ENCODE measurements at regions not wholly inside any gene's neighbourhood (a gene's known extent, or its start where the extent isn't known, plus 50 kb on each side); places are given as distances from the start of the nearest gene placed in this dataset.

- H3K79me2 ChIP-seq (ENCODE audit: control insufficient read depth in 1 of 2, insufficient read depth in 2 of 2, low read length in 2 of 2), result no peaks in the 10 kb centered on the region
- H3K27ac ChIP-seq (ENCODE audit: low read depth, low read length), result no peak overlapping the region
- no peak overlapping the region for H2AK5ac ChIP-seq (ENCODE audit: low read depth, low read length)
- H4K8ac ChIP-seq (ENCODE audit: extremely low read depth, insufficient read depth, low read length), result no peak overlapping the region
- H3K4me2 ChIP-seq (ENCODE audit: insufficient read depth in 1 of 2, low read depth in 2 of 2, low read length in 2 of 2), result no peak overlapping the region
- H2BK15ac ChIP-seq (ENCODE audit: low read length), result no peak overlapping the region
- no peak overlapping the region for H3K14ac ChIP-seq (ENCODE audit: insufficient read length)
- H4K91ac ChIP-seq (replicated peaks; ENCODE audit: insufficient read length, low read length), result no peak overlapping the region
- no peak overlapping the region for H4K5ac ChIP-seq (ENCODE audit: insufficient read length, low read depth, low read length)
- no peak overlapping the region for H3K18ac ChIP-seq (ENCODE audit: extremely low read depth, low read length)
- H3K23me2 ChIP-seq (ENCODE audit: low read depth, low read length), result no peaks in the 10 kb centered on the region
- ChIA-PET CTCF (ENCODE audit: partially characterized antibody) (interaction anchor here (1.5 kb wide), 1 partner anchor 11 kb away, joined by 3 read pairs; no protein-coding TSS in a partner anchor), POLR2A (ENCODE audit: partially characterized antibody) (no interaction called here)
- DNase-seq (ENCODE audit: low read depth in 1 of 2, low spot score in 2 of 2) (no peak), FAIRE-seq (no peak)
- H3K27me3 ChIP-seq (replicated peaks in 1 of 4; ENCODE audit: control insufficient read depth in 3 of 4, extremely low read depth in 1 of 4, insufficient read depth in 3 of 4, low read length in 3 of 4), result no peaks in the 10 kb centered on the region
- no peaks in the 10 kb centered on the region for H3K9me3 ChIP-seq (ENCODE audit: insufficient read depth in 2 of 2, low read depth in 1 of 2, low read length in 1 of 2)
- H3K9ac ChIP-seq (replicated peaks in 1 of 4; ENCODE audit: extremely low read depth in 1 of 4, low read depth in 3 of 4, low read length in 3 of 4), result no peak overlapping the region
- no peak overlapping the region; the same call in 1 of the 2 replicates for H2BK5ac ChIP-seq (ENCODE audit: low read depth, low read length)
- 92% methylated on average over 5 of the region's 5 CpGs; no CpG with 5 or more reads in 1 of the 2 experiments for WGBS, 2 experiments (ENCODE audit: extremely low coverage in 1 of 2, insufficient coverage in 1 of 2, insufficient read length in 1 of 2, insufficient replicate concordance in 2 of 2, low coverage in 1 of 2, low lambda C conversion rate in 2 of 2, missing lambda C conversion rate in 1 of 2)
- H3K4me3 ChIP-seq (ENCODE audit: extremely low read depth in 1 of 4, insufficient read depth in 2 of 4, low read depth in 3 of 4, low read length in 4 of 4), result no peak overlapping the region
- no peaks in the 10 kb centered on the region; a peak in 2 of 7 replicates for H3K4me1 ChIP-seq (replicated peaks in 1 of 4; ENCODE audit: control insufficient read depth in 3 of 4, insufficient read depth in 4 of 4, low read length in 3 of 4)
- H4K20me1 ChIP-seq (replicated peaks in 1 of 2; ENCODE audit: control insufficient read depth in 1 of 2, insufficient read depth in 2 of 2, low read length in 2 of 2), result no peaks in the 10 kb centered on the region
- no peak overlapping the region for H2BK120ac ChIP-seq (replicated peaks; ENCODE audit: low read depth, low read length)
- no peak overlapping the region for H3K4ac ChIP-seq (replicated peaks; ENCODE audit: insufficient read length, low read depth, low read length)
- no peak overlapping the region for H2AFZ ChIP-seq (ENCODE audit: low read length)
- H2BK20ac ChIP-seq (ENCODE audit: low read length), result peak overlapping the region; percentile 25; the same call in 1 of the 2 replicates
- H3K23ac ChIP-seq (ENCODE audit: insufficient read length), result no peak overlapping the region
- no peaks in the 10 kb centered on the region; a peak in 2 of 8 replicates for H3K36me3 ChIP-seq (ENCODE audit: control insufficient read depth in 2 of 4, insufficient read depth in 4 of 4, low read length in 3 of 4)
- H2BK12ac ChIP-seq (ENCODE audit: low read depth, low read length), result no peak overlapping the region; the same call in 1 of the 2 replicates
- no peak overlapping the region for H3K56ac ChIP-seq (replicated peaks; ENCODE audit: insufficient read length, low read depth, low read length)
- no peaks in the 10 kb centered on the region for H3K79me1 ChIP-seq (ENCODE audit: low read depth, low read length)
- TF ChIP-seq BACH1 (IDR thresholded peaks at IDR 0.05; ENCODE audit: low read length), result no peak
- no peak for TF ChIP-seq EGR1 (IDR thresholded peaks at IDR 0.05; ENCODE audit: borderline replicate concordance, low read depth, low read length)
- TF ChIP-seq RBBP5 (IDR thresholded peaks at IDR 0.05; ENCODE audit: borderline replicate concordance, low read depth, low read length), result no peak
- no peak for TF ChIP-seq JUND (IDR thresholded peaks at IDR 0.05; ENCODE audit: low read length)
- no peak for TF ChIP-seq SP4 (IDR thresholded peaks at IDR 0.05; ENCODE audit: low read length)
- no peak for TF ChIP-seq CEBPB (IDR thresholded peaks at IDR 0.05; ENCODE audit: low read depth, low read length)
- no peak for TF ChIP-seq TEAD4 (IDR thresholded peaks at IDR 0.05; ENCODE audit: low read depth, low read length)
- TF ChIP-seq KDM1A (IDR thresholded peaks at IDR 0.05; ENCODE audit: borderline replicate concordance, low read length), result no peak
- TF ChIP-seq MAX (IDR thresholded peaks at IDR 0.05), result no peak
- TF ChIP-seq FOSL1 (IDR thresholded peaks at IDR 0.05; ENCODE audit: insufficient read depth, low read depth, low read length), result no peak
- TF ChIP-seq BCL11A (IDR thresholded peaks at IDR 0.05; ENCODE audit: low read depth in 2 of 2, low read length in 2 of 2), result no peak
- no peak for TF ChIP-seq HDAC6 (IDR thresholded peaks at IDR 0.05; ENCODE audit: low read depth, low read length)
- no peak for TF ChIP-seq NANOG (IDR thresholded peaks at IDR 0.05; ENCODE audit: insufficient read depth, low read depth, low read length, poor library complexity, severe bottlenecking)
- TF ChIP-seq HDAC2 (IDR thresholded peaks at IDR 0.05; ENCODE audit: borderline replicate concordance in 1 of 2, low read depth in 2 of 2, low read length in 2 of 2), result no peak
- TF ChIP-seq ASH2L (IDR thresholded peaks at IDR 0.05; ENCODE audit: low read length), result no peak
- no peak for TF ChIP-seq ZNF274 (IDR thresholded peaks at IDR 0.05; ENCODE audit: borderline replicate concordance, extremely low read depth, low read length)
Measured at GRCh38 chr13:99812625-99813024, 158.9 kb downstream of the ZIC5 start.

Measured in H1 (cell line).